HCT116 (cell line): ENCODE measurements at regions not wholly inside any gene's neighbourhood (a gene's known extent, or its start where the extent isn't known, plus 50 kb on each side); places are given as distances from the start of the nearest gene placed in this dataset.

Source experiments
- ATAC-seq: fragments of 200-7000 bp; cut with Tn5 transposase; 2 replicates; pipeline ENCODE4 v1.9.1; 2020; ENCODE audit warnings: mild to moderate bottlenecking, moderate library complexity
- BruUV-seq: library from RNA; stranded (reverse); fragments of 400-500 nt; replicated peaks from 2 replicates; lab custom pipeline; 2021; lab: Mats Ljungman, UMichigan
- CTCF ChIA-PET: fragments of 300-600 bp; sonication (Branson Sonifier 250); formaldehyde crosslinking; loops from one replicate; lab custom pipeline; 2021; ENCODE audit warnings: antibody characterized with exemption; lab: Charles Lee
- POLR2A ChIA-PET: fragments of 300-600, 350-600 bp; sonication (Branson Sonifier 250); formaldehyde crosslinking; loops from one replicate; lab custom pipeline; 2021; ENCODE audit warnings: antibody characterized with exemption; lab: Charles Lee
- RAD21 ChIA-PET, 2 experiments: fragments of 300-600 bp; sonication (Branson Sonifier 250); formaldehyde crosslinking; loops; one replicate each; lab custom pipeline; 2023; ENCODE audit warnings: low total read pairs in 2 of 2; ENCODE audit not compliant: uncharacterized antibody in 2 of 2, unreplicated experiment in 2 of 2, low non-redundant PET in 1 of 2; lab: Charles Lee
- DNase-seq: peaks from one replicate; pipeline ENCODE4 v3.0.0-alpha.2; 2010; ENCODE audit warnings: low read depth, low spot score
- H2AFZ ChIP-seq: fragments of 200-600 bp; shearing (Covaris generic), sonication (generic); 2 replicates; pipeline ENCODE4 v1.6.1; 2017; ENCODE audit warnings: low read depth, mixed run types, mixed read lengths, antibody characterized with exemption, low read length; ENCODE audit not compliant: poor library complexity, severe bottlenecking
- H3K27ac ChIP-seq: 2 replicates; pipeline ENCODE4 v1.5.1; 2012; ENCODE audit warnings: low read depth, low read length
- H3K27me3 ChIP-seq: fragments of 200-600 bp; sonication (generic); 2 replicates; pipeline ENCODE4 v1.6.1; 2016; ENCODE audit warnings: mixed run types, low read length, mixed read lengths; ENCODE audit not compliant: insufficient read depth
- H3K36me3 ChIP-seq, 2 experiments: fragments of 200-500 bp in 1 of 2; fragments of 200-600 bp in 1 of 2; sonication (Bioruptor generic) in 1 of 2; sonication (generic) in 1 of 2; 2 replicates each; pipeline versions ENCODE4 v1.5.1 to v1.6.1; 2014 to 2016; ENCODE audit warnings: low read length in 2 of 2, inconsistent platforms in 1 of 2, mixed read lengths in 1 of 2, mixed run types in 1 of 2; ENCODE audit not compliant: insufficient read depth in 2 of 2, control insufficient read depth in 1 of 2
- H3K4me1 ChIP-seq, 2 experiments: fragments of 200-600 bp in 1 of 2; sonication (generic) in 1 of 2; 2 replicates each; pipeline versions ENCODE4 v1.5.1 to v1.6.1; 2012 to 2017; ENCODE audit warnings: low read length in 2 of 2, inconsistent platforms in 1 of 2, mild to moderate bottlenecking in 1 of 2, mixed read lengths in 1 of 2, mixed run types in 1 of 2, moderate library complexity in 1 of 2; ENCODE audit not compliant: insufficient read depth in 2 of 2, control insufficient read depth in 1 of 2
- H3K4me2 ChIP-seq: fragments of 200-600 bp; sonication (generic); 2 replicates; pipeline ENCODE4 v1.6.1; 2017; ENCODE audit warnings: mixed run types, low read length, mixed read lengths
- H3K4me3 ChIP-seq, 2 experiments: fragments of 200-600 bp in 1 of 2; sonication (generic) in 1 of 2; replicated peaks in 1 of 2; 2 replicates each; pipeline ENCODE4 v1.5.1; 2011 to 2016; ENCODE audit warnings: low read length in 2 of 2, control low read depth in 1 of 2, low read depth in 1 of 2, mild to moderate bottlenecking in 1 of 2, mixed read lengths in 1 of 2, mixed run types in 1 of 2
- H3K79me2 ChIP-seq: fragments of 200-600 bp; sonication (generic); 2 replicates; pipeline ENCODE4 v1.6.1; 2017; ENCODE audit warnings: mild to moderate bottlenecking, mixed run types, low read length, moderate library complexity, mixed read lengths; ENCODE audit not compliant: insufficient read depth
- H3K9ac ChIP-seq: fragments of 200-600 bp; sonication (generic); 2 replicates; pipeline ENCODE4 v1.6.1; 2016; ENCODE audit warnings: low read length, mixed read lengths
- H3K9me2 ChIP-seq: fragments of 200-600 bp; sonication (generic), shearing (Covaris generic); 2 replicates; pipeline ENCODE4 v1.6.1; 2017; ENCODE audit warnings: mixed run types, mild to moderate bottlenecking, moderate library complexity; ENCODE audit not compliant: insufficient read depth
- H3K9me3 ChIP-seq, 2 experiments: fragments of 200-500 bp in 1 of 2; fragments of 200-600 bp in 1 of 2; sonication (Bioruptor generic) in 1 of 2; sonication (generic) in 1 of 2; 2 replicates each; pipeline ENCODE4 v1.6.1; 2014 to 2017; ENCODE audit warnings: low read length in 2 of 2, mixed read lengths in 2 of 2, inconsistent platforms in 1 of 2, low read depth in 1 of 2, mild to moderate bottlenecking in 1 of 2, mixed run types in 1 of 2, moderate library complexity in 1 of 2; ENCODE audit not compliant: control insufficient read depth in 1 of 2, insufficient read depth in 1 of 2
- H4K20me1 ChIP-seq: fragments of 200-600 bp; sonication (generic), shearing (Covaris generic); 2 replicates; pipeline ENCODE4 v1.6.1; 2017; ENCODE audit warnings: mixed run types, mild to moderate bottlenecking, moderate library complexity; ENCODE audit not compliant: insufficient read depth
- CBX3 ChIP-seq: IDR thresholded peaks from 2 replicates; pipeline ENCODE4 v1.6.1; 2012; ENCODE audit warnings: low read depth
- CEBPB ChIP-seq: IDR thresholded peaks from 2 replicates; pipeline ENCODE4 v1.6.1; 2012; ENCODE audit warnings: low read depth
- EZH2 ChIP-seq: fragments of 200-600 bp; sonication (generic); IDR thresholded peaks from 2 replicates; pipeline ENCODE4 v1.6.1; 2017; ENCODE audit warnings: antibody characterized with exemption, mixed run types
- EZH2phosphoT487 ChIP-seq: fragments of 200-600 bp; IDR thresholded peaks from 2 replicates; pipeline ENCODE4 v1.6.1; 2018; ENCODE audit warnings: antibody characterized with exemption, borderline replicate concordance
- FOSL1 ChIP-seq: IDR thresholded peaks from 2 replicates; pipeline ENCODE4 v1.6.1; 2012; ENCODE audit warnings: low read depth
- JUND ChIP-seq: IDR thresholded peaks from 2 replicates; pipeline ENCODE4 v1.6.1; 2012
- POLR2A ChIP-seq: IDR thresholded peaks from 2 replicates; pipeline ENCODE4 v1.7.0; 2011; ENCODE audit warnings: borderline replicate concordance; ENCODE audit not compliant: insufficient read depth, insufficient read length; ENCODE audit errors: extremely low read depth
- RAD21 ChIP-seq: IDR thresholded peaks from 2 replicates; pipeline ENCODE4 v1.6.1; 2012; ENCODE audit warnings: low read depth, mild to moderate bottlenecking
- REST ChIP-seq: IDR thresholded peaks from 2 replicates; pipeline ENCODE4 v1.6.1; 2012; ENCODE audit warnings: low read depth
- SIN3A ChIP-seq: IDR thresholded peaks from 2 replicates; pipeline ENCODE4 v1.6.1; 2012; ENCODE audit warnings: low read depth
- SP1 ChIP-seq: IDR thresholded peaks from 2 replicates; pipeline ENCODE4 v1.6.1; 2012; ENCODE audit warnings: low read depth
- ZFX ChIP-seq: fragments of 450-650 bp; IDR thresholded peaks from 2 replicates; pipeline ENCODE4 v1.6.1; 2017
- intact Hi-C: fragments of 100-400 bp; cut with micrococcal nuclease; formaldehyde crosslinking; loops from 2 replicates; pipeline ENCODE4 v1.10.0; 2022
- TF ChIP-seq, protein P1 (sequence below): IDR thresholded peaks from 2 replicates; pipeline ENCODE4 v1.6.1; 2011; ENCODE audit warnings: mild to moderate bottlenecking, low read length, moderate library complexity; ENCODE audit not compliant: insufficient replicate concordance; ENCODE audit errors: extremely low read depth
- TF ChIP-seq, protein P2 (sequence below): IDR thresholded peaks from 2 replicates; pipeline ENCODE4 v1.6.1; 2012
- TF ChIP-seq, protein P3 (sequence below), 3 experiments: fragments of 200-600 bp in 1 of 3; sonication (generic) in 1 of 3; IDR thresholded peaks in 2 of 3; conservative IDR thresholded peaks in 1 of 3; 2 replicates each; pipeline ENCODE4 v1.5.1; 2012 to 2017; ENCODE audit warnings: low read depth in 2 of 3, low read length in 2 of 3, antibody characterized with exemption in 1 of 3, borderline replicate concordance in 1 of 3, control low read depth in 1 of 3, mild to moderate bottlenecking in 1 of 3, mixed read lengths in 1 of 3, mixed run types in 1 of 3, moderate library complexity in 1 of 3; ENCODE audit not compliant: insufficient read depth in 1 of 3
- TF ChIP-seq, protein P4 (sequence below): IDR thresholded peaks from 2 replicates; pipeline ENCODE4 v1.6.1; 2012

DNA sequence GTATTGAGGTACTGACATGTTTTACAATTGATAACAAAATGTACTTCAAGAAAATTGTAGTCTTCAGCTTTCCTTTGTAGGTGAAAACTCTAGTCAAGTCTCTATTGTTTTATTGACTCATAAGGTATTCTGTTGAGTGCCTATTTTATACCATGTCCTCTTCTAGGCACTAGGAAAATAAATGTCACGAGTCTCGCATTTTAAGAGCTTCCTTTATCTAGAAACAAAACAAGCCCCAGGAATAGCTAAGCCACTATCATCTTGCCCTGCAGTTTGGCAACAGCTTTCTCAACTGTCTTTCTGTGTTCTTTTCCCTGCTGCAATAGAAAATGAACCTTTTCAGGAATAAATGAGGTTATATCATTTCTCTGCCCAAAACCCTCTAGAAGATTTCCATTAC is 288.5 kb upstream of the NEGR1 start (continued):
- TF ChIP-seq, protein P1, sequence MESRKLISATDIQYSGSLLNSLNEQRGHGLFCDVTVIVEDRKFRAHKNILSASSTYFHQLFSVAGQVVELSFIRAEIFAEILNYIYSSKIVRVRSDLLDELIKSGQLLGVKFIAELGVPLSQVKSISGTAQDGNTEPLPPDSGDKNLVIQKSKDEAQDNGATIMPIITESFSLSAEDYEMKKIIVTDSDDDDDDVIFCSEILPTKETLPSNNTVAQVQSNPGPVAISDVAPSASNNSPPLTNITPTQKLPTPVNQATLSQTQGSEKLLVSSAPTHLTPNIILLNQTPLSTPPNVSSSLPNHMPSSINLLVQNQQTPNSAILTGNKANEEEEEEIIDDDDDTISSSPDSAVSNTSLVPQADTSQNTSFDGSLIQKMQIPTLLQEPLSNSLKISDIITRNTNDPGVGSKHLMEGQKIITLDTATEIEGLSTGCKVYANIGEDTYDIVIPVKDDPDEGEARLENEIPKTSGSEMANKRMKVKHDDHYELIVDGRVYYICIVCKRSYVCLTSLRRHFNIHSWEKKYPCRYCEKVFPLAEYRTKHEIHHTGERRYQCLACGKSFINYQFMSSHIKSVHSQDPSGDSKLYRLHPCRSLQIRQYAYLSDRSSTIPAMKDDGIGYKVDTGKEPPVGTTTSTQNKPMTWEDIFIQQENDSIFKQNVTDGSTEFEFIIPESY: no peak
- TF ChIP-seq SP1 (no peak), CBX3 (no peak), FOSL1 (no peak)

DNA sequence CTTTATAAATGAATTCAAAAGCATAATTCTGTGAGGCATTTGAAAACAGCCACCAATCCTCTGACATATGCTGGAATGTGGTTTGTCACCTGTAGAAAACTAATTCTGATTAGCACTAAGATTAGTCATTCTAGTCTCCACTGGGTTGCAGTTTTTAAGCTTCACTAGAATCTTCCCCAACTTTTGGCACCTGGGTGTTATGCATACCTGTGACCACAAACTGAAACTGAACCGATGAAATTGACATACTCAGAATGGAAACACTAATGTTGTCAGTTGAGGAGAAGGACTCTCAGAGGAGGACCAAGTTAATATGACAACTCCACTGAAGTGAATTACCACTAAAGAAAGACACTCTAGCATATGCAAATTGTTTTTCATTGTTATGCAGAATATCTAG is 285.8 kb upstream of the NEGR1 start:
- RAD21 ChIA-PET: no interaction called here
- H4K20me1 ChIP-seq: no peaks in the 10 kb centered on the region
- ATAC-seq (no peak), DNase-seq (no peak)
- no peaks in the 10 kb centered on the region for H3K27me3 ChIP-seq
- no peak overlapping the region for H2AFZ ChIP-seq
- intact Hi-C loops: no loop called here
- no TSS peak for BruUV-seq
- CTCF ChIA-PET: no interaction called here
- H3K4me2 ChIP-seq: no peak overlapping the region
- H3K79me2 ChIP-seq: no peaks in the 10 kb centered on the region
- no peaks in the 10 kb centered on the region for H3K9me2 ChIP-seq
- TF ChIP-seq, protein P2, sequence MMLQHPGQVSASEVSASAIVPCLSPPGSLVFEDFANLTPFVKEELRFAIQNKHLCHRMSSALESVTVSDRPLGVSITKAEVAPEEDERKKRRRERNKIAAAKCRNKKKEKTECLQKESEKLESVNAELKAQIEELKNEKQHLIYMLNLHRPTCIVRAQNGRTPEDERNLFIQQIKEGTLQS: no peak
- TF ChIP-seq, protein P1: no peak
- TF ChIP-seq, protein P3, sequence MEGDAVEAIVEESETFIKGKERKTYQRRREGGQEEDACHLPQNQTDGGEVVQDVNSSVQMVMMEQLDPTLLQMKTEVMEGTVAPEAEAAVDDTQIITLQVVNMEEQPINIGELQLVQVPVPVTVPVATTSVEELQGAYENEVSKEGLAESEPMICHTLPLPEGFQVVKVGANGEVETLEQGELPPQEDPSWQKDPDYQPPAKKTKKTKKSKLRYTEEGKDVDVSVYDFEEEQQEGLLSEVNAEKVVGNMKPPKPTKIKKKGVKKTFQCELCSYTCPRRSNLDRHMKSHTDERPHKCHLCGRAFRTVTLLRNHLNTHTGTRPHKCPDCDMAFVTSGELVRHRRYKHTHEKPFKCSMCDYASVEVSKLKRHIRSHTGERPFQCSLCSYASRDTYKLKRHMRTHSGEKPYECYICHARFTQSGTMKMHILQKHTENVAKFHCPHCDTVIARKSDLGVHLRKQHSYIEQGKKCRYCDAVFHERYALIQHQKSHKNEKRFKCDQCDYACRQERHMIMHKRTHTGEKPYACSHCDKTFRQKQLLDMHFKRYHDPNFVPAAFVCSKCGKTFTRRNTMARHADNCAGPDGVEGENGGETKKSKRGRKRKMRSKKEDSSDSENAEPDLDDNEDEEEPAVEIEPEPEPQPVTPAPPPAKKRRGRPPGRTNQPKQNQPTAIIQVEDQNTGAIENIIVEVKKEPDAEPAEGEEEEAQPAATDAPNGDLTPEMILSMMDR (IDR thresholded peaks at IDR 0.05 in 2 of 3, conservative IDR thresholded peaks at IDR 0.05 in 1 of 3; ENCODE audit: borderline replicate concordance in 1 of 3, insufficient read depth in 1 of 3, low read depth in 2 of 3, low read length in 2 of 3): no peak
- TF ChIP-seq SP1: no peak
- TF ChIP-seq JUND: no peak
- TF ChIP-seq REST: no peak
- TF ChIP-seq SIN3A: no peak
- no peak for TF ChIP-seq EZH2phosphoT487
- no peak for TF ChIP-seq RAD21
- TF ChIP-seq, protein P4, sequence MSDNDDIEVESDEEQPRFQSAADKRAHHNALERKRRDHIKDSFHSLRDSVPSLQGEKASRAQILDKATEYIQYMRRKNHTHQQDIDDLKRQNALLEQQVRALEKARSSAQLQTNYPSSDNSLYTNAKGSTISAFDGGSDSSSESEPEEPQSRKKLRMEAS: no peak
- TF ChIP-seq CEBPB: no peak
- TF ChIP-seq EZH2: no peak
- TF ChIP-seq ZFX: no peak
- TF ChIP-seq FOSL1: no peak
- TF ChIP-seq POLR2A: no peak
- TF ChIP-seq CBX3: no peak
- H3K9ac ChIP-seq: no peak overlapping the region
- H3K27ac ChIP-seq: no peak overlapping the region
- H3K4me3 ChIP-seq: no peak overlapping the region
- POLR2A ChIA-PET: no interaction called here
- no peaks in the 10 kb centered on the region for H3K36me3 ChIP-seq
- H3K9me3 ChIP-seq: peaks cover 5 to 13% of the 10 kb centered on the region in 2 experiments; a peak in 2 of 4 replicates
- no peaks in the 10 kb centered on the region for H3K4me1 ChIP-seq
